Activated T-cell treated with anti-CD3 and anti-CD28 coated beads for 1 hour (primary cell): ENCODE measurements at regions not wholly inside any gene's neighbourhood (a gene's known extent, or its start where the extent isn't known, plus 50 kb on each side); places are given as distances from the start of the nearest gene placed in this dataset.

Experiments
- DNase-seq: peaks from one replicate; pipeline ENCODE4 v3.0.0-alpha.2; 2020; ENCODE audit warnings: low read depth

DNA sequence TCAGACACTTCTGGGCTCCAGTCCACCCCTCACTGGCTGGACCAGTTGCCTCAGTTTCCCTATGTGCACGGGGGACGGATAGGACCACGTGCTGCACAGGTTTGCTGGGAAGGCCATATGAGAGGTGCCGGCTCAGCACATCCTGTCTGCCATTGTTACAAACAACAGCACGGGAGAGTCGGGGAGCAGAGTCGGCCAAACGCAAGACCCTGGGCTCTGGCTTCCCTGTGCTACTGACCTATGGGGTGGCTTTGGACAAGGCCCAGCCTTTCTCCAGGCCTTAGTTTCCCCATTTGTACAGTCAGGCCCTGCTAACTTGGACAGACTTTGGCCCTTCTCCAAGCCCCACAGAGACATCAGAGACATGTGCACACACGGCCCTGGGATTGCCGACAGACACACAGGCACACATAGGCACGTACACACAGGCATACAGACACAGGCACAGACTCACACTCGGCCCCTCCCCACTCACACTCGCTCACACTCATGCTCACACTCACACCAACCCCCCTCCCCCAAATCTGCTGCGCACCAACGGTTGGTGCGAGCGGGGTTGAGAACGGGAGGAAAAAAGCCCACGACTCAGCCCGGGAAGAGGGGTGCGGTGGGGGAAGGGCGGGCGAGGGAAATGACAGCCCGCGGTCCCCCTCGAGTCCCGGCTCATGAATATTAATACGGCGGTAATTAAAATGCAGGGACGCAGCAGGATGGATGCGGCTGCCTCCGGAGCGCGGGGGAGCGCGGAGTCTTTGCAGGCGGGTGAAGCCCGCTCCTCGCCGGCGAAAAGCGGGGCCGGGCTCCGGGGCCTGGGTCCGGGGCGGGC is 133.0 kb downstream of the C9orf50 start:
- DNase-seq = peak; percentile 47

DNA sequence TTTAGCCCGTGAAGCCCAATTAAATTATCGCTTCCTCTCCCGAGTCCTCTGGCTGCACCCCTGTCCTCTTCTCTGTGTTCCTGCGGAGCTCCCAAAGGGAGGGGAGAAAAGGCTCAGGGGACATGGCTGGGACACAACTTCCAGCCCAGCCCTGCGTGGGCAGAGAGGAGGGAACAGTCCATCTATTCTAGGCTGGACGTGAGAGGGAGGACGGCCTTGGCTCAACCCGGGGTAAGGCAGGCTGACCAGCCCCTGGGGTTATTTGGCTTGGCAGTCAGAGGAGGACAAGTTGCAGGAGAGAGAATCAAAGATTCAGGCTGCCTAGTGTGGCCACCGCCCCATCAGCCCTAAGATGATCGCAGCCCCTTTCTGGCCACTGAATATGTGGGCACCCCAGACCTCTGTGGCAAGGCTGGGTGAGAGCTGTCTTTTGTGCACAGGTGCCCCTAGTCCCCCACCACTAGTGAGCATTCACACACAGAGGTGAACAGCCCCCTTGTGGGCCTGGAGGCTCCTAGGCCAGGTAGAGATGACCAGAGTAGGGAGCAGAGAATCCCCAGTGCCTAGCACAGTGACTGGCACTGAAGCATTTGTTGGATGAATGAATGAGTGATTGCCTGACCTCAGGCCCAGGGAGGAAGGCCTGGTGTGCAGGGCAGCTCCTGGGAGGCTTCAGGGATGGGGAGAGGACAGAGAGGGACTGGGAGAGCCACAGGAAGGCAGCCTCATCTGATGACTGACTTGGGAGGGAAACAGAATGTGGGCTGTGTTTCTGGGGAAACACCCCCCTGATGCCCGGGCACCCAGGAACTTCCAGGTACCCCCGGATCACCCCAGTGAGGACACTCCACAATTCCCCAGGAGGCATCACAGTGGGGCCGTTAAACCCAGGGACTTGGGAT is 133.9 kb downstream of the C9orf50 start:
- no peak for DNase-seq

DNA sequence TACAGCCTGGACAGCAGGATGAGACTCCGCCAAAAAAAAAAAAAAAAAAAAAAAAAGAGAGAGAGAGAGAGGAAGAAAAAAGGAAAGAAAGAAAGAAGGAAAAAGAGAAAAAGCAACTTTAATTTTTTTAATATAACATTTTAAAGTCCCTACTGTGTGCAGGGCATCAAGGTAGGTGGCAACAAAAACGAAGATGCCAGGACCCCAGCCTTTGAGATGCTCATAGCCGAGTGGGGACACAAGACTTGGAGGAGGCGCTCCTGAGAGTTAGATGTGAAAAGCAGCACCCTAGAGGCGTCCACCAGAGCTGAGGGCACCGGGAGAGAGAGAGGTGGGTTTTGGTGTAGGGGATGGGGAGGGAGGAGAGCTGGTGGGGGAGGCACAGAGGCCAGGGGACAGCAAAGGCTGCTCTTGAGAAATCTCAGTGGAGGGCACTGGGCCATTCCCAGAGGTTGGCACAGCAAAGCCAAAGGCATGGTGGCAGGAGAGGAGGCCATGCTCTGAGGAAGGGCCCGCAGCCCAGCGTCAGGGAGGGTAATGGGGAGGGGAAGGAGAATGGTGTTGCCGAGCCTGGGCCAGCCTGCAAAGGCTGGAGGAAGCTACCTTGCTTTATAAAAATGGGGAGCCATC is 135.6 kb downstream of the C9orf50 start:
- DNase-seq = no peak

DNA sequence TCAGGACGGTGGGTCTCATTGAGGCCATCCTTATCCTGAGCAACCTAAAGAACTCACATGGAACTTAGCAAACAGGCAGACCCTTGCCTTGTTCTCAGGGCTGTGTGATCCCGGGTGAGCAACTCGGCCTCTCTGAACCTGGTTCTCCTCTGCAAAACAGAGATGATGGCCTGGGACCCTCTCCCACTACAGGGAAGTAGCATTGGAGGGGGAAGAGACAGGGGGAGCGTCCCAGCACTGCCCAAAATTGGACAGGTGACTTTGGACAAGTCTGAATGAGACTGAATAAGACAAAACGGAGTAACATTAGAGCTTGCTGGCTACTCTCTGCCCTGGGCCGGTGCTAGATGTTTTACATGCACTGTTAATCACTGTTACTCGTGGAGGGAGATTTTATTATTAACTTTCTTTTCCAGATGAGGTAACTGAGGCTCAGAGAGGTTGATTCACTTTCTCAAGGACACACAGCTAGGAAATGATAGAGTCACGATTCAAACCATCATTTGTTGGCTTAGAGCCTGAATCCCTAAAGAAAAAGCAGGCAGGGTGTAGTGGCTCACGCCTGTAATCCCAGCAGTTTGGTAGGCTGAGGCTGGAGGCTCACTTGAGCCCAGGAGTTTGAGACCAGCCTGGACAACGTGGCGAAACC is 136.4 kb downstream of the C9orf50 start:
- DNase-seq = no peak

DNA sequence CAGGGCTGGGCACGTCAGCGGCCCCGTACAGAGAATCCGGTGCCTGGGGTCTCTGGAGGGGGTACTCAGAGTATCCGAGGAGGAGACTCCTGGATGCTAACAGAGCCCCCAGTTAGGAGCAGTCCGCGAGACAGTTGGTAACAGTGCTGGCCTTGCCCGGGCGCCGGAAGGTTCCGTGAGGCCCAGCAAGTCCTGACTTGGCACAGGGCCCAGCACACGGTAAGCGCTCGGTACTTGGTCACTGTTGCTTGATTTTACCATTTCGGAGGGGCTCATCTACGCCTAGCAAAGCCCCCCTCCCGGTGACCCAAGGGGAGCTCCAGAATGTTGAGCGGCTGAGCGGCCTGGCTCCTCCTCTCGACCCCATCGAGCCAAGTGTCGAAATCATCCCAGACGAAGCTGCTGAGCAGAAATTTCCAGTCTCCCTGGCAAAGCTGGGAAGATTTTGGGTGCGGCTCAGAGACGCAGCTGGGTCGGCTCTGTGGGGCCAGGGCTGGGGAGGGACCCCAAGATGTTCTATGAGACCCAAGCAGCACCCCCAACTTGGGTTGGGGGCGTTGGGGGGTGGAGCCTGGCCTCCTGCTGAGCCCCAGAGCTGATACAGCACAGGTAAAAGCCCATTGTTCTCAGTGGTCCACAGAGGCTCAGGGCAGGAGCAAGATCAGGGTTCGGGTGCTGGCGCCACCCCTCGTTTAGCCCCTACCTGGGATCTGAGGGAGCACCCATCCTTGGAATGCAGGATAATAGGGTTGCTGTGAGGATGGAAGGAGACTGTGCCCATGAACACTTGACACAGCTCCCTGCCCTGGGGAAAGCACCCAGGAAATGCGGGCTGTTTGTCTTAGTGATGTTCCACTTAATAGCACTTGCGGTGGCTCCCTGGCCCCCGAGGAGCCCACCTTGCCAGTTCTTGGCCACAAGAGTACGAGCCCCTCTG is 137.2 kb downstream of the C9orf50 start:
- DNase-seq = no peak

DNA sequence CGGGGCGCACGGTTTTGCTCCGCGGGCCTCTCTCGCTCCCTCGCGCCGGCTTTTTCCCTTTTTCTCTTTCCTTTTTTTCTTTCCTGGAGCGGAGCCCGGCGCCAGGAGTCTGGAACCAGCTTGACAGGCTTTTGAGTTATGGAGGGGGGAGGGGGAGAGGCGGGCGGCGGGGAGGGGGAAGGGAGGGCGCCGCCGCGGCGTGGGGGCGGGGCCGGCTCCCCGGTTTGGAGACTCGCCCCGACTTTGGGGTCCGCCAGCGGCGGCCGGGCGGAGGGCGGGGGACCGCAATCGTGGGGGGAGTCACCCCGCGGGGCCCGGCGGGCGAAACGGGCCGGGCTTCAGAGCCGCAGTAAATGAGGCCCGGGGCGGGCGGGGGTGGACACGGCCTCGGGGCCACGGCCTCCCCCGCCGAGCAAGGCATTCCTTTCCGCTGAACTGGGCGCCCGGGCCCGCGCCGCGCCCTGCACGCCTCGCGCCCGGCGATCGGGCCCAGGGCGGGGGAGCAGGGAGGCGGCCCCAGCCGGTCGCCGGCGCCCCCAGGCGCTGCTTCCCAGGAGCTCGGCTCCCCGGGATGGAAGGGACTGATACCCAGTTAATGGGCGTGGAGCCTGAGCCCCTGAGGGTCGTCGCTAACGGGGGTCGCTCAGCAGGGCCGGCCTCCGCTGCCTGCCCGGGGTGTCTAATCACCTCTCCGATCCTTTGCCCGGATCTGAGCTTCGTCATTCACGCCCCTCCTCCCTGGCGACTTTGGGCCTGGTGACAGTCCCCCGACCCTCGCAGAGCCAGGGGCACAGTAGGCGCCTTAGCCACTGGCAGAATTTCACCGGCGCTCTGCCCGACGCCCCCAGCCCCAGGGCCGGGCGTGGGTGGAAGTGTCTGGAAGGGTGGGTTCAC is 138.1 kb downstream of the C9orf50 start:
- no peak for DNase-seq

DNA sequence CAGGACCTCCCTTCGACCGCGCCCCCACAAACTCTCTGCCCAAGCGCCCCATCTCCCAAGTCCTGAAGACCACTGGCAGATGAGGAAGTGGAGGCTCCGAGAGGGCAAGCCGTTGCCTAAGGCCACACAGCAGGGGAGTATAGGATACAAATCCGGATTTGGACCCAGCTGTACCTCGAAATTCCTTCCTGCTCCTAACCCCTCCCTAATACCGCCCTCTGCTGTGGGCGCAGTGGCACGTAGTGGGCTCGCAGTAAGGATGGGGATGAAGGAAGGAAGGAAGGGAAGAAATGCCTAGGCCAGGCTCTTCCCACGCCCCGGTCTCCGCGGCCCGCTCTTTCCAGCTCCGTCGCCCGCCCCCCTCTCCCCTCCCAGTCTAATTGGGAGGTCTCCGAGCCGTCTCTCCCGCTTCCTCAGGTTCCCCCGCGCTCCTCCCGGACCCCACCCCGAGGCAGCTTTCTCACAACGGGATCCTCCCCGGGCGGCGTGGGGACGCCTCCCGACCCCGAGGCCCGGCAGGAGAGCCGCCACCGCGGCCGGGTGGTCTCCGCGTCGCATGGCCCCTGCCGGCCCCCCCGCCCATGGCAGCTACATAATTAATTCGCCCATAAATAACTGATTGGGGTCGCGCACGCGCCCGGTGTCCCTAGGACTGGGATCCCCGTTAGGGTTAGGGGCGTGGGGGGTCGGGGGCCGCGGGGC is 138.9 kb downstream of the C9orf50 start:
- no peak for DNase-seq

DNA sequence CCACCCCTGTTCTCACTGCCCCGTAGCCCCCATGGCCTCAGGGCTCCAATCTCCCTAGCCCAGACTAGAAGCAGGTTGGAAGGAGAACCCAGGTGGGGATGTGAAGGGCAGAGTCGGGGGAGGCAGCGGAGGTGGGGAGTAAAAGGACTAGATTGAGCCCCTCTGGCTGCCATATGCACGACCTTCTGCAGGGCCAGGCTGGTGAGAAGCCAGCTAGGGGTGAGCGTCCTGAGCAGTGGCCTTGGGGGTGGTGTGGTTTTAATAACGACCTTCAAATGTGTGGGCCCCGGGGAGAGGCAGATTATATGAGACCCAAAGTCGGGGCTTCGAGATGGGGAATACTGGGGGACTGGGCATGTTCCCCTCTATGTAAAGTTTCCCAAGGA is 139.5 kb downstream of the C9orf50 start:
- DNase-seq = no peak

DNA sequence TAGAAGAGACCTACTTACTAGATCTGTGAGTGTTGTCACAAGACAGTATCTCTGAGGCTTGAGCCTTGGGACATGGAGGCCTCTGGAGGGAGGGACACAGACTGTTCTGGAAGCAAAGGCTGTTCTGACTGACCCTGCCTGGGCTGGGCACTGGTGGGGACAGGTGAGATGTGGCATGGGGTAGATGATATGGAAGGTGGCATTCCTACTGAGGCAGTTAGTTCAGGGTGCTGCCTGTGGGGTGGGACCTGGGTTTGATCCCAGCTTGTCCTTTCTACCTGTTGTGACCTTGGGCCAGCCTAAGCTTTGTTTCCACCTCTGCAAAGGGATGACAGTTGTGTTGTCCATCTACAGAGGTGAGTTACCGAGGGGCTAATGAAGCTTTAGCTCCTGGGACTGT is 140.2 kb downstream of the C9orf50 start:
- DNase-seq = no peak

DNA sequence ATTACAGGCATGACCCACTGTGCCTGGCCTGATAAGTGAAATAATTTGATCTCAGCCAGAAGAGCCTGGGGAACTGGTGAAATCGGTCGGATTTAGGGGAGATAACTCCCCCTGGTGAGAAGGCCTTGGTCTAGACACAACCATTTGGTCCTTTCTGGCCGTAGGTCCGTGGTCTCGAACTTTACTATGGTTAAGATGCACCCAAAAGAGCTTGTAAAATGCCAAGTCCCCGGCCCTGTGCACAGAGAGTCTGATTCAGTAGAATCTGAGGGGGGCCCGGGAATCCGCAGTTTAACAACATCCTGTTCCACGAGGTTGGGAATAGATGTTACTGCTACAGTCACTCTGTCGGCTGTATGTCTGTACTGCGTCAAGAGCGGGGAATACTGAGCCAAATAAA is 140.7 kb downstream of the C9orf50 start:
- DNase-seq = no peak

DNA sequence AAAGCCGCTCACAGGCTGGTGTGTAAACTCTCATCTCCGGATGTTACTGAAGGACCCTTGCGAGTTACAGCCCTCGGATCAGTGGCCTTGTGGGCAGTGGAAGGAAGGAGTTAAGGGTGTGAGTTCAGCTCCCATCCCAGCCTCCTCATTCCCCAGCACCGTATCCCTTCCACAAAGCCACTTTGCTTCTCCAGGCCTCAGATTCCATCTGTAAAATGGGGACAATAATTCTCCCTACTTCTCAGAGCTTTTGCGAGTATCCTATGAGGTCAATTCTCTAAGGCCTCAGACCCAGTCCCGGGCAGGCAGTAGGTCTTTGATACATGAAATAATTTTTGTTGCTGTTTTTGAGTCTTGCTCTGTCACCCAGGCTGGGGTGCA is 141.3 kb downstream of the C9orf50 start:
- DNase-seq = no peak

DNA sequence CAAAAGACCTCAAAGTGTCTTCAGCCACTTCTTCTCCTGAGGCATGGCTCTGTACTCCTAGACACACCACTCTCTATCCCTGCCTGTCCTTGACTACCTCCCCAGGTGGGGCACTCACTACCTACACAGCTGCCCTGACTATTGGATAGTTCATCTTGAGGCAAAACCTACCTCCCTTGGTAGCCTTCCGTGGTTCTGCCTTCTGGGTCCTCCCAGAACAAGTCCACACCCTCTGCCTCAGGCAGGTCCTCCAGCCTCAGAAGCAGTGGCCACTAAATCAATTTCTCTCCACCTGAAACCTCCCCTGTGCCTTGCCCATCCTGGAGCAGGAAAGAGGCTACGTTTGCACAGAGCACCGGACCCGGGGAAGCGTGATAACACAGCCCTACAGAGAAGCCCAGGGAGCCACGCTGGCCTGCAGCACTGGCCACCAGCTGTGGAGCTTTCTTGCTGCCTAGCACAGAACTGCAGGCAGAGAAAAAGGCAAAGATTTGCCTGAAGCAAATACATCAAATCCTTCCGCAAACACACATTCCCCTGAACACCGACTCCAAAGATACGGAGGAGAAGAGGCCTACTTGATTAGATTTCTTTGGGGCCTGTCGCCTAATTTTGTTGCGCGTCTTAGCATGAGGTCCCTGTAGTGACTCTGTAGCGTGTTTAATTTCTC is 141.8 kb downstream of the C9orf50 start:
- DNase-seq = no peak

DNA sequence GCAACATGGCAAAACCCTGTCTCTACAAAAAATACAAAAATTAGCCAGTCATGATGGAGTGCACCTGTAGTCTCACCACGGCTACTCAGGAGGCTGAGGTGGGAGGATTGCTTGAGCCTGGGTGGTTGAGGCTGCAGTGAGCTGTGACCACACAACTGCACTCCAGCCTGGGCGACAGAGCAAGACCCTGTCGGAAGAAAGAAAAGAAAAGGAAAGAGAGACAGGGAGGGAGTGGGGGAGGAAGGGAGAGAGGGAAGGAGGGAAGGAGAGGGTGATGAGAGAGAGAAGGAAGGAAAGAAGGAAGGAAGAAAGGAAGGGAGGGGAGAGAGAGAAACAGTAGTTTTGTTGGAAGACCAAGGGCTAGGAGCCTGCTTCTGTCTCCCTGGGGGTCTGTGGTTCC is 142.4 kb downstream of the C9orf50 start:
- no peak for DNase-seq

DNA sequence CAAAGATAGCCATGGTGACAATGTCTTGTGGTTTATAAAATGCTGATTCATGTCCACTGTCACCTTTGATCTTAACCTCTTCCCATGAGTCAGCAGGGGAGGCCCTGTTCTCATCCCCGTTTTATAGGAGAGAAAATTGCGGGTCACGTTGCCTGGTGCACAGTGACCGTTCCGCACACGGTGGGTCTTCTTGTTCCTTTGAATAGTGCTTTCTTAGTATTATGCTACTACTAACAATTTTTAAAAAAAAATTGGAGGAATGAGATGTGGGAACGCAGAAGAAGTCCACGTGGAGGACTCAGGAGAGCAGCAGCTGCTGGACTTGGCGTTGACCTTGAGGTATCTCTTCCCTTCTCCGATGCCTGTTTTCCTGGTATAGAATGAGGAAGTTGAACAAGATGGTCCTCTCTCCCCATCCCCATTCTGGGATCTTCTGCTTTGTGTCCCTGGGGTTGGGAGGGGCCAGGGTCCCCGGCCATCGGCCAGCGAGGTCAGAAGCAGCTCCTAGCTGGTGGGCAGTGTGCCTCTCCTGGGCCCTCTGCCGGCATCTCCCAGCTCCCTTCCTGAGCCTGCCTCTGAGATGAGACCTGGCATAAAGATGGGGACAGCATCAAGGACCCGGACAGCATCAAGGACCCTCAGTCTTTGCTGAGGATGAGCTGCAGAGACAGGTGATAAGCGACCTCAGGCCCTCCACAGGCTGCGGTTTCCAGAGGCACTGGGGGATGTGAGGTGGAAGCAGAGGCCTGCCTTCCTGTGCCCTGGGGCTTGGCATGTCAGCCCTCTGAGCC is 143.9 kb downstream of the C9orf50 start:
- DNase-seq = no peak

DNA sequence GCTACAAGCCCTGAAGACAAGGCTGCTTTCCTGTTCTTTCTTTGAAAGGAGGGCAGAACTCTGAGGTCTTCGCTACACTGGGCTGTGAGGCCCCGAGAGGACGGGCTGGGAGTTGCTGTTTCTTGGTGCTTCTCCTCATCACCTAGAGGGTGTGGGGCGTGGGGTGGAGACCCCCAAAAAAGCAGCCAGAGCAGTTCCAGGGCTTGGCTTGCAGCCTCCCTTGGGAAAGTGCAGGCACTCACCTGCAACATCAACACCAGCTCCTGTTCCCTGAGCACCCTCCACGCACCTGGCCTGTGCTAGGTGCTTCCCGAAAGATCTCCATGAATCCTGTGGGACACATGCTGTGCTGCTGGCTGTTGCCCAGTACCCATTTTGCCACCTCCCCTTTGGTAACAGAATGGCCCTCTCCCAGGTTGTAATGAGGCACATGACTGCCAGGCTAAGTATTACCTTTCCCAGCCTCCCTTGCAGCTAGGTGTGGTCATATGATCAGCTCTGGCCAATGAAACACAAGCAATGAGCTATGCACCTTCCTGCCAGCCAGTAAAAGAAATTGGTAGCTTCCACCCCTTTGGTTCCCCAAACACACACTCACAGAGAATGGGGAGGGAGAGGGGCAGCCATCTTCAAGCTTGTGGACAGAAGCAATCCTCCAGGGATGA is 146.0 kb downstream of the C9orf50 start:
- DNase-seq = no peak

DNA sequence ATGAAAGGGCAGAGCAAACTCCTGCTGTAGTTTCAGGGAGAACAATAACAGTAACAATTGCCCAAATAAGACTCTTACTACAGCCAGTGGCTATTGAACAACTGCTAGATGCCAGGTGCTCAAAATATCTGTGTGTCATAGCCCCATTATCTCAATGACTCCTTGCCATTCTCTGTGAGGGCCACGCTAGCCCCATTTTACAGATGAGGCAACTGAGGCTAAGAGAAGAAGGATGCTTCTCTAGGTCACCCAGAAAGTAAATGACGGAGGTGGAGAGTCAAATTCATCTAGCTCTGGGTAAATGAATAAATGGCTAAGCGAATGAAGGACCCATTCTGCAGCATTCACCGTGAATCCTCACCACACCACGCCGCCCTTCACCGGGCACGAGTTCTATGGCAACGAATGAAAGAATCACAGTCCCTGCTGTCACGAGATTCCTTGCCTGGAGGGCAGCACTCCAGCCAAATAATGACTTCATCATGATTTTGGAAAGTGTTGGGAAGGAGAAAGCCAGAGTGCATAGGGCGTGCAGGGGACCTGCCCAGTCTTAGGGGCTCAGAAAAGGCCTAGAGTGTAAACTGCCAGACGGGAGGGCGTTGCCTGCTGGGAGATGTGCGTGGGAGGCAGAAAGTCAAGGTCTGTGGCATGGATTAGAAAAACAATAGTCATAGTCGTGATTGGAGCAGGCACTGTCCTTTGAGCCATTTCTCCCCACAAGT is 147.2 kb downstream of the C9orf50 start:
- no peak for DNase-seq

DNA sequence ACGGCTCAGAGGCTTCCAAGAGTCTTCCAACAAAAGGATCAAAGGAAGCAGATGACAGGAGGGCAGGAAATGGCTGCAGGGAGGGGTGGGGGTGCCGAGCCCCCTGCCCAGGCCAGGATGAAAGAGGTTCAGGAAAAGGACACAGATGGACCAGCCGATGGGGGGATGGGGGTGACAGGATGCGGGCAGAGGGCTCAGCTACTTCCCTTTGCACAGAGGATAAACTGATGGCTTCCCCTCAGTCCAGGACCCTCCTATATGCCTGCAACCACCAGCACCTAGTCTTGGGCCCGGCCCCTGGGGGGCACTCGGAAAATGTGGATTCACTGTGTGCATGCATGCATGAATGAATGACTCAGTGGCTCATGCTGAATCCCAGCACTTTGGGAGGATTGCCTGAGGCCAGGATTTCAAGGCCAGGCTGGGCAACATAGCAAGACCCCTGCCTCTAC is 148.2 kb downstream of the C9orf50 start:
- no peak for DNase-seq
